ENCODE measurements at regions not wholly inside any gene's neighbourhood (a gene's known extent, or its start where the extent isn't known, plus 50 kb on each side); places are given as distances from the start of the nearest gene placed in this dataset.

DNA sequence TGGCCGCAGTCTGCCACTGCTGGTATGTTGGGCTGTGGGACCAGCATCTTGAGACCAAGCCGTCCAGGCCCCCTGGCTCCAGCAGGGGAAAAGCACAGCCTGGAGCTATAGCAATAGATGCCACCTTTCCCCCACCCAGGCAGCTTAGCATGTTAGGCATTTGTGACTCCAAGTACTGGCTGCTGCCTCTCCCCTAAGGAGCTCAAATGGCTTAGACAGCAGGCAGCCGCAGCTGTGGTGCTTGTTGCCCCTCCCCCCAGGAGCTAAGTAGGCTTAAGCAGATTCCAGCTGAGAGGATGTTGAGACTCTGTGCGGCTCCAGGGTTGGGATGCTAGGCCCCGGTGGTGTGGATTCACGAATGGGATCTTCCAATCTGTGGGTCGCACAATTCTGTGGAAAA lies 88.8 kb upstream of the ANKFN1 start:
- TF ChIP-seq CTCF (IDR thresholded peaks at IDR 0.05) (no peak), POLR2AphosphoS5 (IDR thresholded peaks at IDR 0.05) (no peak)
